ENCODE measurements at regions not wholly inside any gene's neighbourhood (a gene's known extent, or its start where the extent isn't known, plus 50 kb on each side); places are given as distances from the start of the nearest gene placed in this dataset.

GRCh38 chr1:201772178-201772577 lies 56.8 kb upstream of the IPO9 start:
- intact Hi-C loops (cut with micrococcal nuclease), result no loop called here
- ChIA-PET POLR2A (no interaction called here), RAD21 (ENCODE audit: low non-redundant PET in 1 of 2, low total read pairs in 2 of 2, uncharacterized antibody in 2 of 2, unreplicated experiment in 2 of 2) (interaction anchor here in 1 of 2 experiments (0.7 kb wide), 1 partner anchor 62 kb away, joined by 3 read pairs; no protein-coding TSS in a partner anchor), CTCF (no interaction called here)
- Histone ChIP-seq H3K27me3 (ENCODE audit: insufficient read depth, low read length) (no peaks in the 10 kb centered on the region), H3K36me3 (ENCODE audit: control insufficient read depth in 1 of 2, insufficient read depth in 2 of 2, low read length in 2 of 2) (no peaks in the 10 kb centered on the region), H3K27ac (ENCODE audit: low read depth, low read length) (no peak overlapping the region), H3K4me3 (replicated peaks in 1 of 2; ENCODE audit: low read depth in 1 of 2, low read length in 2 of 2) (no peak overlapping the region), H3K4me2 (ENCODE audit: low read length) (no peak overlapping the region), H4K20me1 (ENCODE audit: insufficient read depth) (no peaks in the 10 kb centered on the region), H3K9ac (ENCODE audit: low read length) (no peak overlapping the region), H3K9me3 (ENCODE audit: control insufficient read depth in 1 of 2, insufficient read depth in 1 of 2, low read depth in 1 of 2, low read length in 2 of 2) (peaks cover 3 to 16% of the 10 kb centered on the region in 2 experiments; a peak in 1 of 4 replicates), H2AFZ (ENCODE audit: low read depth, low read length, poor library complexity, severe bottlenecking) (no peak overlapping the region), H3K9me2 (ENCODE audit: insufficient read depth) (no peaks in the 10 kb centered on the region), H3K79me2 (ENCODE audit: insufficient read depth, low read length) (no peaks in the 10 kb centered on the region), H3K4me1 (ENCODE audit: control insufficient read depth in 1 of 2, insufficient read depth in 2 of 2, low read length in 2 of 2) (no peaks in the 10 kb centered on the region)
- no peak for DNase-seq (ENCODE audit: low read depth, low spot score)
- no TSS peak for BruUV-seq (replicated peaks)
- no peak for TF ChIP-seq TCF7L2 (IDR thresholded peaks at IDR 0.05; ENCODE audit: borderline replicate concordance, extremely low read depth, insufficient read depth, insufficient read length)
- TF ChIP-seq, protein P1, sequence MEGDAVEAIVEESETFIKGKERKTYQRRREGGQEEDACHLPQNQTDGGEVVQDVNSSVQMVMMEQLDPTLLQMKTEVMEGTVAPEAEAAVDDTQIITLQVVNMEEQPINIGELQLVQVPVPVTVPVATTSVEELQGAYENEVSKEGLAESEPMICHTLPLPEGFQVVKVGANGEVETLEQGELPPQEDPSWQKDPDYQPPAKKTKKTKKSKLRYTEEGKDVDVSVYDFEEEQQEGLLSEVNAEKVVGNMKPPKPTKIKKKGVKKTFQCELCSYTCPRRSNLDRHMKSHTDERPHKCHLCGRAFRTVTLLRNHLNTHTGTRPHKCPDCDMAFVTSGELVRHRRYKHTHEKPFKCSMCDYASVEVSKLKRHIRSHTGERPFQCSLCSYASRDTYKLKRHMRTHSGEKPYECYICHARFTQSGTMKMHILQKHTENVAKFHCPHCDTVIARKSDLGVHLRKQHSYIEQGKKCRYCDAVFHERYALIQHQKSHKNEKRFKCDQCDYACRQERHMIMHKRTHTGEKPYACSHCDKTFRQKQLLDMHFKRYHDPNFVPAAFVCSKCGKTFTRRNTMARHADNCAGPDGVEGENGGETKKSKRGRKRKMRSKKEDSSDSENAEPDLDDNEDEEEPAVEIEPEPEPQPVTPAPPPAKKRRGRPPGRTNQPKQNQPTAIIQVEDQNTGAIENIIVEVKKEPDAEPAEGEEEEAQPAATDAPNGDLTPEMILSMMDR (IDR thresholded peaks at IDR 0.05 in 2 of 3, conservative IDR thresholded peaks at IDR 0.05 in 1 of 3; ENCODE audit: borderline replicate concordance in 1 of 3, insufficient read depth in 1 of 3, low read depth in 2 of 3, low read length in 2 of 3), result no peak
- TF ChIP-seq, protein P2, sequence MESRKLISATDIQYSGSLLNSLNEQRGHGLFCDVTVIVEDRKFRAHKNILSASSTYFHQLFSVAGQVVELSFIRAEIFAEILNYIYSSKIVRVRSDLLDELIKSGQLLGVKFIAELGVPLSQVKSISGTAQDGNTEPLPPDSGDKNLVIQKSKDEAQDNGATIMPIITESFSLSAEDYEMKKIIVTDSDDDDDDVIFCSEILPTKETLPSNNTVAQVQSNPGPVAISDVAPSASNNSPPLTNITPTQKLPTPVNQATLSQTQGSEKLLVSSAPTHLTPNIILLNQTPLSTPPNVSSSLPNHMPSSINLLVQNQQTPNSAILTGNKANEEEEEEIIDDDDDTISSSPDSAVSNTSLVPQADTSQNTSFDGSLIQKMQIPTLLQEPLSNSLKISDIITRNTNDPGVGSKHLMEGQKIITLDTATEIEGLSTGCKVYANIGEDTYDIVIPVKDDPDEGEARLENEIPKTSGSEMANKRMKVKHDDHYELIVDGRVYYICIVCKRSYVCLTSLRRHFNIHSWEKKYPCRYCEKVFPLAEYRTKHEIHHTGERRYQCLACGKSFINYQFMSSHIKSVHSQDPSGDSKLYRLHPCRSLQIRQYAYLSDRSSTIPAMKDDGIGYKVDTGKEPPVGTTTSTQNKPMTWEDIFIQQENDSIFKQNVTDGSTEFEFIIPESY (IDR thresholded peaks at IDR 0.05; ENCODE audit: extremely low read depth, insufficient replicate concordance, low read length), result no peak
- no peak for TF ChIP-seq YY1 (IDR thresholded peaks at IDR 0.05; ENCODE audit: extremely low read depth, insufficient replicate concordance, low read depth, low read length)
- TF ChIP-seq EZH2phosphoT487 (IDR thresholded peaks at IDR 0.05; ENCODE audit: borderline replicate concordance), result no peak
- TF ChIP-seq ZNF274 (IDR thresholded peaks at IDR 0.05; ENCODE audit: low read depth, low read length), result no peak
- TF ChIP-seq POLR2A (IDR thresholded peaks at IDR 0.05; ENCODE audit: borderline replicate concordance, extremely low read depth, insufficient read depth, insufficient read length), result no peak
- no peak for TF ChIP-seq SRF (IDR thresholded peaks at IDR 0.05; ENCODE audit: low read depth)
- no peak for TF ChIP-seq JUND (IDR thresholded peaks at IDR 0.05)
- TF ChIP-seq, protein P3, sequence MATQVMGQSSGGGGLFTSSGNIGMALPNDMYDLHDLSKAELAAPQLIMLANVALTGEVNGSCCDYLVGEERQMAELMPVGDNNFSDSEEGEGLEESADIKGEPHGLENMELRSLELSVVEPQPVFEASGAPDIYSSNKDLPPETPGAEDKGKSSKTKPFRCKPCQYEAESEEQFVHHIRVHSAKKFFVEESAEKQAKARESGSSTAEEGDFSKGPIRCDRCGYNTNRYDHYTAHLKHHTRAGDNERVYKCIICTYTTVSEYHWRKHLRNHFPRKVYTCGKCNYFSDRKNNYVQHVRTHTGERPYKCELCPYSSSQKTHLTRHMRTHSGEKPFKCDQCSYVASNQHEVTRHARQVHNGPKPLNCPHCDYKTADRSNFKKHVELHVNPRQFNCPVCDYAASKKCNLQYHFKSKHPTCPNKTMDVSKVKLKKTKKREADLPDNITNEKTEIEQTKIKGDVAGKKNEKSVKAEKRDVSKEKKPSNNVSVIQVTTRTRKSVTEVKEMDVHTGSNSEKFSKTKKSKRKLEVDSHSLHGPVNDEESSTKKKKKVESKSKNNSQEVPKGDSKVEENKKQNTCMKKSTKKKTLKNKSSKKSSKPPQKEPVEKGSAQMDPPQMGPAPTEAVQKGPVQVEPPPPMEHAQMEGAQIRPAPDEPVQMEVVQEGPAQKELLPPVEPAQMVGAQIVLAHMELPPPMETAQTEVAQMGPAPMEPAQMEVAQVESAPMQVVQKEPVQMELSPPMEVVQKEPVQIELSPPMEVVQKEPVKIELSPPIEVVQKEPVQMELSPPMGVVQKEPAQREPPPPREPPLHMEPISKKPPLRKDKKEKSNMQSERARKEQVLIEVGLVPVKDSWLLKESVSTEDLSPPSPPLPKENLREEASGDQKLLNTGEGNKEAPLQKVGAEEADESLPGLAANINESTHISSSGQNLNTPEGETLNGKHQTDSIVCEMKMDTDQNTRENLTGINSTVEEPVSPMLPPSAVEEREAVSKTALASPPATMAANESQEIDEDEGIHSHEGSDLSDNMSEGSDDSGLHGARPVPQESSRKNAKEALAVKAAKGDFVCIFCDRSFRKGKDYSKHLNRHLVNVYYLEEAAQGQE (IDR thresholded peaks at IDR 0.05; ENCODE audit: low read depth), result no peak
- TF ChIP-seq ZFX (IDR thresholded peaks at IDR 0.05), result no peak
- no peak for ATAC-seq
